MM.1S (cell line): ENCODE measurements at regions not wholly inside any gene's neighbourhood (a gene's known extent, or its start where the extent isn't known, plus 50 kb on each side); places are given as distances from the start of the nearest gene placed in this dataset.

ENCODE experiments used
- DNase-seq: peaks from one replicate; pipeline ENCODE4 v3.0.0-alpha.2; 2015
- H2AFZ ChIP-seq: fragments of 300-600 bp; sonication (generic); 2 replicates; pipeline ENCODE4 v1.6.0; 2016; ENCODE audit warnings: antibody characterized with exemption, low read length
- H3F3A ChIP-seq: fragments of 300-600 bp; sonication (generic); 2 replicates; pipeline ENCODE4 v1.6.1; 2016; ENCODE audit warnings: mild to moderate bottlenecking, antibody characterized with exemption, low read length, moderate library complexity, mixed read lengths; ENCODE audit not compliant: insufficient read depth
- H3K27ac ChIP-seq: fragments of 300-600 bp; sonication (generic); 2 replicates; pipeline ENCODE4 v1.5.1; 2016; ENCODE audit warnings: mild to moderate bottlenecking, low read length
- H3K27me3 ChIP-seq: fragments of 300-600 bp; sonication (generic); replicated peaks from 2 replicates; pipeline ENCODE4 v1.6.0; 2016; ENCODE audit warnings: low read length; ENCODE audit not compliant: insufficient read depth
- H3K36me3 ChIP-seq: fragments of 300-600 bp; sonication (generic); replicated peaks from 2 replicates; pipeline ENCODE4 v1.6.1; 2016; ENCODE audit warnings: mild to moderate bottlenecking, low read length, mixed read lengths; ENCODE audit not compliant: insufficient read depth
- H3K4me1 ChIP-seq: fragments of 300-600 bp; sonication (generic); 2 replicates; pipeline ENCODE4 v1.6.1; 2016; ENCODE audit warnings: low read length, mixed read lengths
- H3K4me2 ChIP-seq: fragments of 300-600 bp; sonication (generic); 2 replicates; pipeline ENCODE4 v1.6.0; 2016; ENCODE audit warnings: low read depth, low read length
- H3K4me3 ChIP-seq: fragments of 300-600 bp; sonication (generic); 2 replicates; pipeline ENCODE4 v1.5.1; 2016; ENCODE audit warnings: low read length, mixed read lengths
- H3K79me2 ChIP-seq: fragments of 300-600 bp; sonication (generic); 2 replicates; pipeline ENCODE4 v1.6.1; 2016; ENCODE audit warnings: mixed run types, low read length, mixed read lengths
- H3K9ac ChIP-seq: fragments of 300-600 bp; sonication (generic); 2 replicates; pipeline ENCODE4 v1.6.1; 2016; ENCODE audit warnings: low read length, mixed read lengths
- H3K9me2 ChIP-seq: fragments of 300-600 bp; sonication (generic); replicated peaks from 2 replicates; pipeline ENCODE4 v1.6.1; 2016; ENCODE audit warnings: mild to moderate bottlenecking, low read length, mixed read lengths; ENCODE audit not compliant: insufficient read depth
- H3K9me3 ChIP-seq: fragments of 300-600 bp; sonication (generic); replicated peaks from 2 replicates; pipeline ENCODE4 v1.6.1; 2016; ENCODE audit warnings: mild to moderate bottlenecking, low read length, mixed read lengths; ENCODE audit not compliant: insufficient read depth
- H4K20me1 ChIP-seq: fragments of 300-600 bp; sonication (generic); 2 replicates; pipeline ENCODE4 v1.6.1; 2016; ENCODE audit warnings: mild to moderate bottlenecking, low read length, moderate library complexity, mixed read lengths; ENCODE audit not compliant: insufficient read depth
- EZH2 ChIP-seq: fragments of 300-600 bp; sonication (generic); optimal IDR thresholded peaks from 2 replicates; pipeline ENCODE3; 2017; ENCODE audit warnings: low read depth, mild to moderate bottlenecking, antibody characterized with exemption, low read length, mixed read lengths
- EZH2phosphoT487 ChIP-seq: fragments of 300-600 bp; sonication (generic); IDR thresholded peaks from 2 replicates; pipeline ENCODE4 v1.6.1; 2018; ENCODE audit warnings: antibody characterized with exemption, low read length
- TF ChIP-seq, protein P1 (sequence below): fragments of 300-600 bp; sonication (generic); IDR thresholded peaks from 2 replicates; pipeline ENCODE4 v1.5.1; 2016; ENCODE audit warnings: antibody characterized with exemption, low read length, mixed read lengths

DNA sequence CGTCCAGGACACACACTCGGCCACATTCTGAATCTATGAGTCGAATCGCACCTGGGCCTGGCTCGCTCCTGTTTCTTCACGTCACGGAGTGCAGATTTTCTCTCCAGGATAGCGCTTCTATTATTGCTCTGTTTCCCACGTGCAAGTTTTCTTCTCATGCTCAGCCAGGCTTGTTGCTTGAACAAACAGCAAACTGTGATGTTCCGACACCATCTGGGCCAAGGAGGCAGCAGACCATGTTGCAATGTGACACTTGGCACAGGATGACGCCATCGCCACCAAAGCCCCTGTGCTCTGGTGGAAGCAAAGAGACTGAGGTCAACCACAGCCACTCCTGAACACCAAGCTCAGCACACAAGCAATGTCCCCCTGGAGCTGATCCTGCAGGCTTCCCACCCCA, 507.1 kb upstream of the ADARB2 start:
- H3K27ac ChIP-seq: no peak overlapping the region
- H3K36me3 ChIP-seq: no peaks in the 10 kb centered on the region
- H3K4me1 ChIP-seq: no peaks in the 10 kb centered on the region
- TF ChIP-seq, protein P1, sequence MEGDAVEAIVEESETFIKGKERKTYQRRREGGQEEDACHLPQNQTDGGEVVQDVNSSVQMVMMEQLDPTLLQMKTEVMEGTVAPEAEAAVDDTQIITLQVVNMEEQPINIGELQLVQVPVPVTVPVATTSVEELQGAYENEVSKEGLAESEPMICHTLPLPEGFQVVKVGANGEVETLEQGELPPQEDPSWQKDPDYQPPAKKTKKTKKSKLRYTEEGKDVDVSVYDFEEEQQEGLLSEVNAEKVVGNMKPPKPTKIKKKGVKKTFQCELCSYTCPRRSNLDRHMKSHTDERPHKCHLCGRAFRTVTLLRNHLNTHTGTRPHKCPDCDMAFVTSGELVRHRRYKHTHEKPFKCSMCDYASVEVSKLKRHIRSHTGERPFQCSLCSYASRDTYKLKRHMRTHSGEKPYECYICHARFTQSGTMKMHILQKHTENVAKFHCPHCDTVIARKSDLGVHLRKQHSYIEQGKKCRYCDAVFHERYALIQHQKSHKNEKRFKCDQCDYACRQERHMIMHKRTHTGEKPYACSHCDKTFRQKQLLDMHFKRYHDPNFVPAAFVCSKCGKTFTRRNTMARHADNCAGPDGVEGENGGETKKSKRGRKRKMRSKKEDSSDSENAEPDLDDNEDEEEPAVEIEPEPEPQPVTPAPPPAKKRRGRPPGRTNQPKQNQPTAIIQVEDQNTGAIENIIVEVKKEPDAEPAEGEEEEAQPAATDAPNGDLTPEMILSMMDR: no peak
- H3F3A ChIP-seq: no peaks in the 10 kb centered on the region
- no peak overlapping the region for H3K4me2 ChIP-seq
- H2AFZ ChIP-seq: no peak overlapping the region
- H3K27me3 ChIP-seq: no peaks in the 10 kb centered on the region
- no peaks in the 10 kb centered on the region for H3K79me2 ChIP-seq
- H4K20me1 ChIP-seq: no peaks in the 10 kb centered on the region
- H3K9ac ChIP-seq: no peak overlapping the region
- H3K9me3 ChIP-seq: no peaks in the 10 kb centered on the region
- H3K4me3 ChIP-seq: no peak overlapping the region
- H3K9me2 ChIP-seq: no peaks in the 10 kb centered on the region
- DNase-seq: no peak

DNA sequence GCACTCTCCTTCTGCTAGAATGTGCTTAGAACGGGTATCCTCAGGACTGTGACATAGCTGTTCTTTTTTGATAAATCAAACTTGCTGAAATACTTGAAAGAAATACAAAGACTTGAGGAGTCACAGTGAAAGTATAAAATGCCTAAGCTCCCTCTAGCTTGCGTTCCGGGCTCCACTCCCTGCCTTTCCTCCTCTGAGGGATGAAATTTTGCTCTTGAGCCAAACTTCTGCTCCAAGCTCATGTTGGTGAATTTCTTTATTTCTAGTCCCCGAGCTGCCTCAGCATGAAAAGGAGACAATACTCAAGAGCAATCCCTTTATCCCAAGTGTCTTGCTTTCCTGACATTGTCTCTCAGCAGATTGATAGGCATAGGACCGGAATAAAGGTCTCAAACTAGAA, 499.6 kb upstream of the ADARB2 start:
- Histone ChIP-seq H3K27me3 (no peaks in the 10 kb centered on the region), H3K4me1 (no peaks in the 10 kb centered on the region), H3K4me2 (no peak overlapping the region), H3K9me3 (no peaks in the 10 kb centered on the region), H3K79me2 (no peaks in the 10 kb centered on the region), H4K20me1 (no peaks in the 10 kb centered on the region), H3F3A (no peaks in the 10 kb centered on the region), H2AFZ (no peak overlapping the region), H3K27ac (no peak overlapping the region), H3K4me3 (no peak overlapping the region), H3K36me3 (no peaks in the 10 kb centered on the region), H3K9me2 (no peaks in the 10 kb centered on the region), H3K9ac (no peak overlapping the region)
- DNase-seq: no peak
- TF ChIP-seq EZH2 (no peak), EZH2phosphoT487 (no peak)
- TF ChIP-seq, protein P1: no peak

DNA sequence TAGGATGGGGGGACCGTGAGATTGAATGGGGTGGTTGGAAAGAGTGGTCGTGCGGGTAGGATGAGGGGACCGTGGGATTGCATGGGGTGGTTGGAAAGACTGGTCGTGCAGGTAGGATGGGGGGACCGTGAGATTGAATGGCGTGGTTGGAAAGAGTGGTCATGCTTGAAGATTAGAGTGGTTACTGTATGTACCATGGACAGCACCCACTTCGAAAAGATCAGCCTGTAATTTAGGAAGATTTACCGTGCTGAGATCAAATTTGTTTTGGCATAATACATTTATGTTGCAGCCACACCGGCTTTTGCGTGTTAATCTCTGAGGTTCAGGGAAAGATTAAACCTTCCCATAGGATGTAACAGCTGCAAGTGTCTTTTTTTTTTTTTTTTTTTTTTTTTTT, 495.2 kb upstream of the ADARB2 start:
- no peaks in the 10 kb centered on the region for H3K27me3 ChIP-seq
- H3K4me2 ChIP-seq: no peak overlapping the region
- no peak overlapping the region for H2AFZ ChIP-seq
- H3K9ac ChIP-seq: no peak overlapping the region
- TF ChIP-seq, protein P1: no peak
- TF ChIP-seq EZH2phosphoT487 (no peak), EZH2 (no peak)
- H4K20me1 ChIP-seq: no peaks in the 10 kb centered on the region
- H3K4me3 ChIP-seq: no peak overlapping the region
- no peaks in the 10 kb centered on the region for H3K36me3 ChIP-seq
- H3K9me3 ChIP-seq: no peaks in the 10 kb centered on the region
- no peak overlapping the region for H3K27ac ChIP-seq
- no peaks in the 10 kb centered on the region for H3F3A ChIP-seq
- no peaks in the 10 kb centered on the region for H3K9me2 ChIP-seq
- no peaks in the 10 kb centered on the region for H3K79me2 ChIP-seq
- H3K4me1 ChIP-seq: no peaks in the 10 kb centered on the region
- no peak for DNase-seq

GRCh38 chr10:2230478-2230877, 493.2 kb upstream of the ADARB2 start:
- H3K4me1 ChIP-seq: no peaks in the 10 kb centered on the region
- H3F3A ChIP-seq: no peaks in the 10 kb centered on the region
- H3K27ac ChIP-seq: no peak overlapping the region
- no peak overlapping the region for H3K4me2 ChIP-seq
- H4K20me1 ChIP-seq: no peaks in the 10 kb centered on the region
- TF ChIP-seq EZH2 (no peak), EZH2phosphoT487 (no peak)
- TF ChIP-seq, protein P1: no peak
- H3K79me2 ChIP-seq: no peaks in the 10 kb centered on the region
- H3K9me3 ChIP-seq: no peaks in the 10 kb centered on the region
- H3K4me3 ChIP-seq: no peak overlapping the region
- no peaks in the 10 kb centered on the region for H3K9me2 ChIP-seq
- DNase-seq: no peak
- H3K9ac ChIP-seq: no peak overlapping the region
- H2AFZ ChIP-seq: no peak overlapping the region
- H3K36me3 ChIP-seq: no peaks in the 10 kb centered on the region
- H3K27me3 ChIP-seq: no peaks in the 10 kb centered on the region
